ENCODE measurements at regions not wholly inside any gene's neighbourhood (a gene's known extent, or its start where the extent isn't known, plus 50 kb on each side); places are given as distances from the start of the nearest gene placed in this dataset.

DNA sequence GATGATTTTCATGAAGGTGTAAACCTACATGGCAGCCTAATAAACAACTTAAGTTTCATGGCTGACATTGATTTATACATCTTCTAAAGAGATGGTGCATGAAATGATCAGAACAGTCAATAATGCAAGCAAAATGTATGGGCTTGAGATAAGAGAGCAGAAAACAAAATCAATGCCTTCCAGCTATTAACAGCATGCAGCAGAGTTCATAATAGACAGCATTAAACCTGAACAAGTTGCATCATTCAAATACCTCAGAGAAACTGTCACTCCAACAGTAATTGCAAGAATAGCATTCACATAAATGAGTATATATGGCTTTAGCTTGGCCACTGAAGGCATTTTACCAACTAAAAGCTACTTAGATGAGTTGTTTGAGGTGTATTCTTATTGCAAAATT lies 319.6 kb upstream of the ARID1B start:
- in situ Hi-C loops (cut with HindIII; ENCODE audit: low sequenced_read_pairs) = no loop called here
- H3K4me3 ChIP-seq (ENCODE audit: low read depth, low read length) = no peak overlapping the region
- no peak for TF ChIP-seq CTCF (IDR thresholded peaks at IDR 0.05; ENCODE audit: low read depth, low read length, missing control alignments)
- no peak for DNase-seq (ENCODE audit: low read depth)

DNA sequence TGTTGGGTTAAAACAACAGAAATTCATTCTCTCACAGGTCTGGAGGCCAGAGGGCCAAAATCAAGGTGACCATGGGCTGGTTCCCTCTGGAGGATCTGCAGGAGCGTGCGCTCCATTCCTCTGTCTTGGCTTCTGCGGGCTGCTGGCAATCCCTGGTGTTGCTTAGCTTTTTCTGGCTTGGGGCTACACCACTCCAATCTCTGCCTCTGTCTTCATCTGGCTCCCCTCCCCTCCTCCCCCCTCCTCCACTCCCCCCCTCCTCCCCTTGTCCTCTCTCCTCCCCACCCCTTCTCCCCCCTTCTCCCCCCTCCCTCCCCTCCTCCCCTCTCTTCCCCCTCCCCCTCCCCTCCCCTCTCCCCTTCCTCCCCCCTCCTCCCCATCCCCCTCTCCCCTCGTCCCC lies 321.3 kb upstream of the ARID1B start:
- DNase-seq (ENCODE audit: low read depth) = no peak
- TF ChIP-seq CTCF (IDR thresholded peaks at IDR 0.05; ENCODE audit: low read depth, low read length, missing control alignments) = no peak
- no peak overlapping the region for H3K4me3 ChIP-seq (ENCODE audit: low read depth, low read length)
- in situ Hi-C loops (cut with HindIII; ENCODE audit: low sequenced_read_pairs) = no loop called here

GRCh38 chr6:156454867-156455266 lies 322.3 kb upstream of the ARID1B start:
- TF ChIP-seq CTCF (IDR thresholded peaks at IDR 0.05; ENCODE audit: low read depth, low read length, missing control alignments) = no peak
- in situ Hi-C loops (cut with HindIII; ENCODE audit: low sequenced_read_pairs) = no loop called here
- no peak overlapping the region for H3K4me3 ChIP-seq (ENCODE audit: low read depth, low read length)
- no peak for DNase-seq (ENCODE audit: low read depth)

DNA sequence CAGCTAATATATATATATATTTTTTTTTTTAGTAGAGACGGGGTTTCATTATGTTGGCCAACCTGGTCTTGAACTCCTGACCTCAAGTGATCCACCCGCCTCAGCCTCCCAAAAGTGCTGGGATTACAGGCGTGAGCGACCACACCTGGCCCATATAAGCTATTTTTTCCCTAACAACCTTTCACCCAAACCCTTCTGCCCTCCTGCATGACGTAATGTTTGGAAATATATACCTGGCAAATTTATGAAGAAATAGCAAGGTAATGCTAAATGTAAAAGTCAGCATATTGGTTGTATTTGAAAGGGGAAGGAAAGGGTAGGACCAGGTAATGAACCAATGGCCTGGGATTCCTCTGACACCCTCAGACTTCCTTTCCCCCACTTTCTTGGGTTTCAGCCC lies 325.5 kb upstream of the ARID1B start:
- no peak for TF ChIP-seq CTCF (IDR thresholded peaks at IDR 0.05; ENCODE audit: low read depth, low read length, missing control alignments)
- DNase-seq (ENCODE audit: low read depth) = no peak
- in situ Hi-C loops (cut with HindIII; ENCODE audit: low sequenced_read_pairs) = no loop called here
- no peak overlapping the region for H3K4me3 ChIP-seq (ENCODE audit: low read depth, low read length)

DNA sequence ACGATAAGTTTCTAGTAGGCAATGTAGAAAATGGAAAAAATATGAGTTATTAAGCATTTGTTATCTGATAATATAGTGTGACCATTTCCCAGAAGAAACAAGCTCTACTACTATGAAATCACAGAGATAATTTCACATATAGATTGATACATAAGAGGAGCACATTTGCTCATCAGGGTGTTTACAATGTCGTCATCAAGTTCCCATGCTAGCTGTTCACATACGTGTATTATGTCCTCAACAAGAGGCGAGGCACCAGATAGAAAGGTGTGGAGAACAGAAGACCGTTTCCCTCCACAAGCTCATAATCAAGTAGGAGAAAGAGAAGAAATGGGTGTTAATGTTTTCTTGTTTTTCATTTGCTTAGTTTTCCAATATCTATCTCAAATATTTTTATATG lies 326.1 kb upstream of the ARID1B start:
- no peak overlapping the region for H3K4me3 ChIP-seq (ENCODE audit: low read depth, low read length)
- no peak for TF ChIP-seq CTCF (IDR thresholded peaks at IDR 0.05; ENCODE audit: low read depth, low read length, missing control alignments)
- DNase-seq (ENCODE audit: low read depth) = no peak
- in situ Hi-C loops (cut with HindIII; ENCODE audit: low sequenced_read_pairs) = no loop called here

GRCh38 chr6:156450421-156450820 lies 326.8 kb upstream of the ARID1B start:
- no peak for TF ChIP-seq CTCF (IDR thresholded peaks at IDR 0.05; ENCODE audit: low read depth, low read length, missing control alignments)
- no peak for DNase-seq (ENCODE audit: low read depth)
- H3K4me3 ChIP-seq (ENCODE audit: low read depth, low read length) = no peak overlapping the region
- in situ Hi-C loops (cut with HindIII; ENCODE audit: low sequenced_read_pairs) = no loop called here

- DNase-seq (ENCODE audit: low read depth) = no peak
- in situ Hi-C loops (cut with HindIII; ENCODE audit: low sequenced_read_pairs) = no loop called here
- no peak for TF ChIP-seq CTCF (IDR thresholded peaks at IDR 0.05; ENCODE audit: low read depth, low read length, missing control alignments)
- no peak overlapping the region for H3K4me3 ChIP-seq (ENCODE audit: low read depth, low read length)
These were observed 327.6 kb upstream of the ARID1B start for GRCh38 chr6:156449569-156449968.

Data from astrocyte of the cerebellum (primary cell).